ENCODE measurements at regions not wholly inside any gene's neighbourhood (a gene's known extent, or its start where the extent isn't known, plus 50 kb on each side); places are given as distances from the start of the nearest gene placed in this dataset.

DNA sequence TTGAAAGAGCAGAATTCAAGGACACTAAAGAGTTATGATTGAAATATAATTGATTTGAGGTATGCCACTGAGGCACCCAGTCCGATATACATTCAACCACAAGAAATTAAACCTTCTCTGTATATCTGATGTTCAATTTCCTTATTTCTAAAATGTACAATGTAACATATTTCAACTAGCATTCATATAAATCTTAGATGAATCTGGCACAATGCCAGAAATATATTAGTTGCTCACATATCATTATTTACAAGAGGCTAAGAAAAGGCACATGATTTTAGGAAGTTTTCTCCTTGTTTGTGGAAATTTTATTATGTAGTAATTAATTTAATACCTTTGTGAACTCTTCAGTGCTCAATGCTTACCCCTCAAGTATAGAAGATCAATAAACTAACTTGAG lies 532.3 kb downstream of the KCNA4 start:
- TF ChIP-seq, protein P1, sequence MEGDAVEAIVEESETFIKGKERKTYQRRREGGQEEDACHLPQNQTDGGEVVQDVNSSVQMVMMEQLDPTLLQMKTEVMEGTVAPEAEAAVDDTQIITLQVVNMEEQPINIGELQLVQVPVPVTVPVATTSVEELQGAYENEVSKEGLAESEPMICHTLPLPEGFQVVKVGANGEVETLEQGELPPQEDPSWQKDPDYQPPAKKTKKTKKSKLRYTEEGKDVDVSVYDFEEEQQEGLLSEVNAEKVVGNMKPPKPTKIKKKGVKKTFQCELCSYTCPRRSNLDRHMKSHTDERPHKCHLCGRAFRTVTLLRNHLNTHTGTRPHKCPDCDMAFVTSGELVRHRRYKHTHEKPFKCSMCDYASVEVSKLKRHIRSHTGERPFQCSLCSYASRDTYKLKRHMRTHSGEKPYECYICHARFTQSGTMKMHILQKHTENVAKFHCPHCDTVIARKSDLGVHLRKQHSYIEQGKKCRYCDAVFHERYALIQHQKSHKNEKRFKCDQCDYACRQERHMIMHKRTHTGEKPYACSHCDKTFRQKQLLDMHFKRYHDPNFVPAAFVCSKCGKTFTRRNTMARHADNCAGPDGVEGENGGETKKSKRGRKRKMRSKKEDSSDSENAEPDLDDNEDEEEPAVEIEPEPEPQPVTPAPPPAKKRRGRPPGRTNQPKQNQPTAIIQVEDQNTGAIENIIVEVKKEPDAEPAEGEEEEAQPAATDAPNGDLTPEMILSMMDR (IDR thresholded peaks at IDR 0.05; ENCODE audit: low read depth, low read length, missing control alignments), result no peak
- Histone ChIP-seq H3K27ac (no peak overlapping the region), H3K4me3 (ENCODE audit: low read depth, low read length) (no peak overlapping the region), H3K36me3 (replicated peaks) (no peaks in the 10 kb centered on the region), H3K27me3 (replicated peaks) (no peaks in the 10 kb centered on the region)
- in situ Hi-C loops (cut with HindIII; ENCODE audit: low pct_ligation_motif_present, low sequenced_read_pairs), result no loop called here
- no peak for DNase-seq

DNA sequence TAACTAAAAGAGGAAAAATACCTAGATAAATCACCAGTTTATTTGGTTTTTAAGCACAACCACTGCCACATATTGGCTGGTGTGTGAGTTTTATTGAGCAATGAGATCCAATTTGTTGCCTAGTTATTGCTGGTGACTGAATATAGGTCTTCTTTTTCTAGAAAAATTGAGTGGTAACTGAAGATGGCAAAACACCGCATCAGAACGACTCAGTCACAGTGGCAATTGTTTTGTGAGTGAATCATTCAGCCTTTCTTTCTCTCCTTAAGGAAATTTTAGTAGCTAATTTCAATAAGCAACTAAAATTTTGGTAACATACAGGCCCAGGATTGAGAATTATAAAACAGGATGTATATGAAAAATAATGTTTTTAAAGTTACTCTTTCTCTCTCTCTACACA lies 533.0 kb downstream of the KCNA4 start:
- TF ChIP-seq, protein P1 (IDR thresholded peaks at IDR 0.05; ENCODE audit: low read depth, low read length, missing control alignments), result no peak
- H3K27me3 ChIP-seq (replicated peaks), result no peaks in the 10 kb centered on the region
- no peak overlapping the region for H3K4me3 ChIP-seq (ENCODE audit: low read depth, low read length)
- in situ Hi-C loops (cut with HindIII; ENCODE audit: low pct_ligation_motif_present, low sequenced_read_pairs), result no loop called here
- H3K36me3 ChIP-seq (replicated peaks), result no peaks in the 10 kb centered on the region
- H3K27ac ChIP-seq, result no peak overlapping the region
- DNase-seq, result no peak

GRCh38 chr11:29482510-29482909 lies 534.3 kb downstream of the KCNA4 start:
- in situ Hi-C loops (cut with HindIII; ENCODE audit: low pct_ligation_motif_present, low sequenced_read_pairs), result no loop called here
- Histone ChIP-seq H3K4me3 (ENCODE audit: low read depth, low read length) (no peak overlapping the region), H3K27me3 (replicated peaks) (no peaks in the 10 kb centered on the region), H3K36me3 (replicated peaks) (no peaks in the 10 kb centered on the region), H3K27ac (no peak overlapping the region)
- DNase-seq, result no peak
- TF ChIP-seq, protein P1 (IDR thresholded peaks at IDR 0.05; ENCODE audit: low read depth, low read length, missing control alignments), result no peak

DNA sequence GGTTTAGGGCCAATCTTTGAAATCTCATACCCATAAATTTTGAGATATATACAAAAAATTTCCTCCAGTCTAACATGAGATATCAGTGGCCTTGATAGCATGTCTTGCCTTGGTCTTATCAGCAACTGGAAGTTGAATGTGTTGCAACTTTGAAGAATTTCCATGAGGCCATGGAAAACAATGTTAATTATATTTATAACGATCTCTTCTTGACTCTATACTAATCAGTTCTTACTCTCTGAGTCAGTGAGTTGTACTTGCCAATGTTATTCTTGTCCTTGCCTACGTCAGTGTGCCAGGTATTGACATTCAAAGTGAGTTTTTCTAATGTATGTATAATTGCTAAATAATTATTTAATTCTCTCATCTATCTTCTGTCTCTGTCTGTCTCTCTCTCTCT lies 535.1 kb downstream of the KCNA4 start:
- no peak overlapping the region for H3K4me3 ChIP-seq (ENCODE audit: low read depth, low read length)
- in situ Hi-C loops (cut with HindIII; ENCODE audit: low pct_ligation_motif_present, low sequenced_read_pairs), result no loop called here
- no peaks in the 10 kb centered on the region for H3K27me3 ChIP-seq (replicated peaks)
- no peak for DNase-seq
- TF ChIP-seq, protein P1 (IDR thresholded peaks at IDR 0.05; ENCODE audit: low read depth, low read length, missing control alignments), result no peak
- H3K27ac ChIP-seq, result no peak overlapping the region
- H3K36me3 ChIP-seq (replicated peaks), result no peaks in the 10 kb centered on the region

GRCh38 chr11:29480981-29481380 lies 535.8 kb downstream of the KCNA4 start:
- in situ Hi-C loops (cut with HindIII; ENCODE audit: low pct_ligation_motif_present, low sequenced_read_pairs), result no loop called here
- Histone ChIP-seq H3K36me3 (replicated peaks) (no peaks in the 10 kb centered on the region), H3K27me3 (replicated peaks) (no peaks in the 10 kb centered on the region), H3K4me3 (ENCODE audit: low read depth, low read length) (no peak overlapping the region), H3K27ac (no peak overlapping the region)
- DNase-seq, result no peak
- TF ChIP-seq, protein P1 (IDR thresholded peaks at IDR 0.05; ENCODE audit: low read depth, low read length, missing control alignments), result no peak

DNA sequence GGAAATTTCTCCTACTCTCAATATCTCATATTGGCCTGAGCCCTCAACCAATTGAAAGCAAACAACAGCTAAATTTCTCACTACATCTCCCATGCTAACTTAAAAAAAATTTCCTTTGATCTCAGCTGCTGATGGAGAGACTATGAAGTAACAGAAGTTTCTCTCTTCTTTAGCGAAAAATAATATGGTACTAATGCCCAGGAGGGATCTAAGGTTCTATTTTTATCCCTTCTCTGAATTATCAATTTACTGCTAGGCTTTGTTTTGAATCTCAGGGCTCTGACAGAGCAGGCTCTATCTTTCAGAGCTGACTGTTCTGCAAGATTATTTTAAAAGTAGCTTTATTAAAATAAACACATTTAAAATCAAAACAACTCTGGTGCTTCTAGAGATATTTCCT lies 558.6 kb downstream of the KCNA4 start:
- no peak overlapping the region for H3K4me3 ChIP-seq (ENCODE audit: low read depth, low read length)

More for the DNA sequence above, 558.6 kb downstream of the KCNA4 start:
- in situ Hi-C loops (cut with HindIII; ENCODE audit: low pct_ligation_motif_present, low sequenced_read_pairs), result no loop called here
- Histone ChIP-seq H3K36me3 (replicated peaks) (no peaks in the 10 kb centered on the region), H3K27me3 (replicated peaks) (no peaks in the 10 kb centered on the region), H3K27ac (no peak overlapping the region)
- DNase-seq, result no peak
- TF ChIP-seq, protein P1 (IDR thresholded peaks at IDR 0.05; ENCODE audit: low read depth, low read length, missing control alignments), result no peak

Data from brain microvascular endothelial cell (primary cell).